Panc1 (cell line): ENCODE measurements at regions not wholly inside any gene's neighbourhood (a gene's known extent, or its start where the extent isn't known, plus 50 kb on each side); places are given as distances from the start of the nearest gene placed in this dataset.

Experiments used
- ATAC-seq: fragments of 200-7000 bp; cut with Tn5 transposase; 2 replicates; pipeline ENCODE4 v1.9.1; 2020; ENCODE audit warnings: mild to moderate bottlenecking, moderate library complexity
- BruUV-seq: library from RNA; stranded (reverse); fragments of 400-500 nt; replicated peaks from 2 replicates; lab custom pipeline; 2021; lab: Mats Ljungman, UMichigan
- CTCF ChIA-PET: fragments of 300-600 bp; sonication (Branson Sonifier 250); formaldehyde crosslinking; loops from one replicate; lab custom pipeline; 2022; ENCODE audit warnings: antibody characterized with exemption; lab: Charles Lee
- POLR2A ChIA-PET: fragments of 300-600 bp; sonication (Branson Sonifier 250); formaldehyde crosslinking; loops from one replicate; lab custom pipeline; 2022; ENCODE audit warnings: antibody characterized with exemption; lab: Charles Lee
- DNase-seq: peaks from one replicate; pipeline ENCODE4 v3.0.0-alpha.2; 2010; ENCODE audit warnings: low read depth, low spot score
- H3K27ac ChIP-seq: 2 replicates; pipeline ENCODE4 v1.5.1; 2011; ENCODE audit warnings: mild to moderate bottlenecking, low read length, inconsistent platforms
- H3K27me3 ChIP-seq: fragments of 200-500 bp; sonication (Bioruptor generic); 2 replicates; pipeline ENCODE4 v1.6.0; 2014; ENCODE audit warnings: low read length, inconsistent platforms; ENCODE audit not compliant: control insufficient read depth, insufficient read depth
- H3K36me3 ChIP-seq: fragments of 200-500 bp; sonication (Bioruptor generic); 2 replicates; pipeline ENCODE4 v1.5.1; 2014; ENCODE audit warnings: inconsistent platforms, mild to moderate bottlenecking, low read length, moderate library complexity; ENCODE audit not compliant: control insufficient read depth, insufficient read depth
- H3K4me1 ChIP-seq: 2 replicates; pipeline ENCODE4 v1.5.1; 2011; ENCODE audit warnings: inconsistent platforms, mild to moderate bottlenecking, low read length, moderate library complexity; ENCODE audit not compliant: control insufficient read depth, insufficient read depth
- H3K4me3 ChIP-seq, 2 experiments: 2 replicates each; pipeline ENCODE4 v1.5.1; 2011 to 2012; ENCODE audit warnings: low read depth in 2 of 2, low read length in 2 of 2, mild to moderate bottlenecking in 2 of 2, inconsistent platforms in 1 of 2, moderate library complexity in 1 of 2
- H3K9me3 ChIP-seq: fragments of 200-500 bp; sonication (Bioruptor generic); 2 replicates; pipeline ENCODE4 v1.5.1; 2014; ENCODE audit warnings: low read depth, mild to moderate bottlenecking, inconsistent platforms, low read length, moderate library complexity; ENCODE audit not compliant: control insufficient read depth, insufficient read depth
- POLR2AphosphoS5 ChIP-seq: IDR thresholded peaks from 2 replicates; pipeline ENCODE4 v1.6.1; 2012; ENCODE audit warnings: mild to moderate bottlenecking, low read depth, low read length, moderate library complexity
- SIN3A ChIP-seq: IDR thresholded peaks from 2 replicates; pipeline ENCODE4 v1.6.1; 2012; ENCODE audit warnings: low read depth, mild to moderate bottlenecking, low read length, moderate library complexity, borderline replicate concordance; ENCODE audit not compliant: insufficient read depth
- TCF7L2 ChIP-seq: IDR thresholded peaks from 2 replicates; pipeline ENCODE4 v1.6.1; 2011; ENCODE audit warnings: mild to moderate bottlenecking, low read depth, low read length, inconsistent platforms
- in situ Hi-C: cut with HindIII; loops from 2 replicates; pipeline ENCODE4 v1.10.0; 2016; ENCODE audit warnings: low sequenced_read_pairs, low pct_unique_long_range_greater_than_20kb
- intact Hi-C: fragments of 100-400 bp; cut with micrococcal nuclease; formaldehyde crosslinking; loops from one replicate; pipeline ENCODE4 v1.10.0; 2022; ENCODE audit not compliant: unreplicated experiment
- TF ChIP-seq, protein P1 (sequence below), 2 experiments: IDR thresholded peaks; 2 replicates each; pipeline ENCODE4 v1.6.1; 2011 to 2012; ENCODE audit warnings: low read depth in 2 of 2, control low read depth in 1 of 2, low read length in 1 of 2, mild to moderate bottlenecking in 1 of 2, moderate library complexity in 1 of 2; ENCODE audit not compliant: insufficient read depth in 1 of 2
- TF ChIP-seq, protein P2 (sequence below): fragments of 450-650 bp; IDR thresholded peaks from 2 replicates; pipeline ENCODE4 v1.5.1; 2017; ENCODE audit warnings: mild to moderate bottlenecking

DNA sequence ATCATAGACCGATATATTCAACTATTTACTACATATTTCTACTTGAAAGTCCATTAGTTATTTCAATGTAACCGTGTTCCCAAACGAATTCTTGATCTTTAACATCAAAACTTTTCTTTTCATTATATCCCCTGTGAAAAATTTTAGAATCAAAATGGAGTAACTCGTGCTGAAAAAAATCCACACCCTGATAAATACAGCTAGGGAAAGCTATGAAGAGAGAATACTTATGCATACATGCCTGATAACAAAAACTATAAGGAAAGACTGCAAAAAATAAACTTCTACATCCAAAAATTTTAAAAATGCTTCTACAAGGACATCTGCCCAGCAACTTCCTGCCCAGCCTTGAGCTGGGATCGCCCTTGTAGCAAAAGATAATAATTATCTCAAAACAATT is 2458.3 kb upstream of the PCDH20 start:
- ChIA-PET CTCF (no interaction called here), POLR2A (no interaction called here)
- DNase-seq: no peak
- in situ Hi-C loops (no loop called here), intact Hi-C loops (no loop called here)
- BruUV-seq: no TSS peak
- Histone ChIP-seq H3K36me3 (no peaks in the 10 kb centered on the region), H3K9me3 (no peaks in the 10 kb centered on the region), H3K27me3 (no peaks in the 10 kb centered on the region), H3K27ac (no peak overlapping the region), H3K4me1 (no peaks in the 10 kb centered on the region), H3K4me3 (no peak overlapping the region)
- TF ChIP-seq, protein P1, sequence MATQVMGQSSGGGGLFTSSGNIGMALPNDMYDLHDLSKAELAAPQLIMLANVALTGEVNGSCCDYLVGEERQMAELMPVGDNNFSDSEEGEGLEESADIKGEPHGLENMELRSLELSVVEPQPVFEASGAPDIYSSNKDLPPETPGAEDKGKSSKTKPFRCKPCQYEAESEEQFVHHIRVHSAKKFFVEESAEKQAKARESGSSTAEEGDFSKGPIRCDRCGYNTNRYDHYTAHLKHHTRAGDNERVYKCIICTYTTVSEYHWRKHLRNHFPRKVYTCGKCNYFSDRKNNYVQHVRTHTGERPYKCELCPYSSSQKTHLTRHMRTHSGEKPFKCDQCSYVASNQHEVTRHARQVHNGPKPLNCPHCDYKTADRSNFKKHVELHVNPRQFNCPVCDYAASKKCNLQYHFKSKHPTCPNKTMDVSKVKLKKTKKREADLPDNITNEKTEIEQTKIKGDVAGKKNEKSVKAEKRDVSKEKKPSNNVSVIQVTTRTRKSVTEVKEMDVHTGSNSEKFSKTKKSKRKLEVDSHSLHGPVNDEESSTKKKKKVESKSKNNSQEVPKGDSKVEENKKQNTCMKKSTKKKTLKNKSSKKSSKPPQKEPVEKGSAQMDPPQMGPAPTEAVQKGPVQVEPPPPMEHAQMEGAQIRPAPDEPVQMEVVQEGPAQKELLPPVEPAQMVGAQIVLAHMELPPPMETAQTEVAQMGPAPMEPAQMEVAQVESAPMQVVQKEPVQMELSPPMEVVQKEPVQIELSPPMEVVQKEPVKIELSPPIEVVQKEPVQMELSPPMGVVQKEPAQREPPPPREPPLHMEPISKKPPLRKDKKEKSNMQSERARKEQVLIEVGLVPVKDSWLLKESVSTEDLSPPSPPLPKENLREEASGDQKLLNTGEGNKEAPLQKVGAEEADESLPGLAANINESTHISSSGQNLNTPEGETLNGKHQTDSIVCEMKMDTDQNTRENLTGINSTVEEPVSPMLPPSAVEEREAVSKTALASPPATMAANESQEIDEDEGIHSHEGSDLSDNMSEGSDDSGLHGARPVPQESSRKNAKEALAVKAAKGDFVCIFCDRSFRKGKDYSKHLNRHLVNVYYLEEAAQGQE (IDR thresholded peaks at IDR 0.05; ENCODE audit: insufficient read depth in 1 of 2, low read depth in 2 of 2, low read length in 1 of 2): no peak
- TF ChIP-seq TCF7L2: no peak
- TF ChIP-seq SIN3A: no peak
- no peak for TF ChIP-seq POLR2AphosphoS5
- TF ChIP-seq, protein P2, sequence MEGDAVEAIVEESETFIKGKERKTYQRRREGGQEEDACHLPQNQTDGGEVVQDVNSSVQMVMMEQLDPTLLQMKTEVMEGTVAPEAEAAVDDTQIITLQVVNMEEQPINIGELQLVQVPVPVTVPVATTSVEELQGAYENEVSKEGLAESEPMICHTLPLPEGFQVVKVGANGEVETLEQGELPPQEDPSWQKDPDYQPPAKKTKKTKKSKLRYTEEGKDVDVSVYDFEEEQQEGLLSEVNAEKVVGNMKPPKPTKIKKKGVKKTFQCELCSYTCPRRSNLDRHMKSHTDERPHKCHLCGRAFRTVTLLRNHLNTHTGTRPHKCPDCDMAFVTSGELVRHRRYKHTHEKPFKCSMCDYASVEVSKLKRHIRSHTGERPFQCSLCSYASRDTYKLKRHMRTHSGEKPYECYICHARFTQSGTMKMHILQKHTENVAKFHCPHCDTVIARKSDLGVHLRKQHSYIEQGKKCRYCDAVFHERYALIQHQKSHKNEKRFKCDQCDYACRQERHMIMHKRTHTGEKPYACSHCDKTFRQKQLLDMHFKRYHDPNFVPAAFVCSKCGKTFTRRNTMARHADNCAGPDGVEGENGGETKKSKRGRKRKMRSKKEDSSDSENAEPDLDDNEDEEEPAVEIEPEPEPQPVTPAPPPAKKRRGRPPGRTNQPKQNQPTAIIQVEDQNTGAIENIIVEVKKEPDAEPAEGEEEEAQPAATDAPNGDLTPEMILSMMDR: no peak
- no peak for ATAC-seq

DNA sequence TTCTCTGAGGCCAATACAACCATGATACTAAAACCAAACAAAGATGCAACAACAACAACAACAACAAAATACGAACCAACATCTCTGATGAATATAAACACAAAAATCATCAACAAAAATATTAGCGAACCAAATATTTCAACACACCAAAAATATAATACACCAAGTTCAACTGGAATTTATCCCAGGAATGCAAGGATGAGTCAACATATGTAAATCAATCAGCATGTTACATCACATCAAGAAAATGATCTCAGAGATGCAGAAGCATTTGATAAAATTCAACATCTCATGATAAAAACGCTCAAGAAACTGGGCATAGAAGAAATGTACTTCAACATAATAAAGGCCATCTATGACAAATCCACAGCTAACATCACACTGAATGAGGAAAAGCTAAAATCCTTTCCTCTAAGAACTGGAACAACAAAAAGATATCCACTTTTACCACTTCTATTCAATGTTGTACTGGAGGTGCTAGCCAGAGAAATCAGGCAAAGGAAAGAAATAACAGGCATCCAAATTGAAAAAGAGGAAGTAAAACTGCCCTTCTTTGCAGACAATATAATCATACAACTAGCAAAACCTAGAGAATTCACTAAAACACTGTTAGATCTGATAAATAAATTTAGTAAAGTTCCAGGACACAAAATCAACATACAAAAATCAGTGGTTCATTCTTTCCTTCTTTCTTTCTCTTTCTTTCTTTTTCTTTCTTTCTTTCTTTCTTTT is 2448.7 kb upstream of the PCDH20 start:
- ChIA-PET POLR2A (no interaction called here), CTCF (interaction anchor here (0.6 kb wide), 1 partner anchor 164 kb away, joined by 6 read pairs; no protein-coding TSS in a partner anchor)
- no peaks in the 10 kb centered on the region for H3K9me3 ChIP-seq
- in situ Hi-C loops (no loop called here), intact Hi-C loops (no loop called here)
- H3K4me1 ChIP-seq: no peaks in the 10 kb centered on the region
- H3K27ac ChIP-seq: no peak overlapping the region
- no peak overlapping the region for H3K4me3 ChIP-seq
- ATAC-seq (no peak), DNase-seq (no peak)
- BruUV-seq: no TSS peak
- H3K27me3 ChIP-seq: no peaks in the 10 kb centered on the region
- TF ChIP-seq, protein P1 (IDR thresholded peaks at IDR 0.05; ENCODE audit: insufficient read depth in 1 of 2, low read depth in 2 of 2, low read length in 1 of 2): no peak
- TF ChIP-seq SIN3A (no peak), TCF7L2 (no peak), POLR2AphosphoS5 (no peak)
- TF ChIP-seq, protein P2: no peak
- H3K36me3 ChIP-seq: no peaks in the 10 kb centered on the region
